Activated T-cell treated with anti-CD3 and anti-CD28 coated beads for 48 hours (primary cell): ENCODE measurements at regions not wholly inside any gene's neighbourhood (a gene's known extent, or its start where the extent isn't known, plus 50 kb on each side); places are given as distances from the start of the nearest gene placed in this dataset.
A peak's percentile ranks its signal among the peaks of the same experiment; 100 is the strongest.

ENCODE experiments used
- DNase-seq: peaks from one replicate; pipeline ENCODE4 v3.0.0-alpha.2; 2020; ENCODE audit warnings: low read depth

DNA sequence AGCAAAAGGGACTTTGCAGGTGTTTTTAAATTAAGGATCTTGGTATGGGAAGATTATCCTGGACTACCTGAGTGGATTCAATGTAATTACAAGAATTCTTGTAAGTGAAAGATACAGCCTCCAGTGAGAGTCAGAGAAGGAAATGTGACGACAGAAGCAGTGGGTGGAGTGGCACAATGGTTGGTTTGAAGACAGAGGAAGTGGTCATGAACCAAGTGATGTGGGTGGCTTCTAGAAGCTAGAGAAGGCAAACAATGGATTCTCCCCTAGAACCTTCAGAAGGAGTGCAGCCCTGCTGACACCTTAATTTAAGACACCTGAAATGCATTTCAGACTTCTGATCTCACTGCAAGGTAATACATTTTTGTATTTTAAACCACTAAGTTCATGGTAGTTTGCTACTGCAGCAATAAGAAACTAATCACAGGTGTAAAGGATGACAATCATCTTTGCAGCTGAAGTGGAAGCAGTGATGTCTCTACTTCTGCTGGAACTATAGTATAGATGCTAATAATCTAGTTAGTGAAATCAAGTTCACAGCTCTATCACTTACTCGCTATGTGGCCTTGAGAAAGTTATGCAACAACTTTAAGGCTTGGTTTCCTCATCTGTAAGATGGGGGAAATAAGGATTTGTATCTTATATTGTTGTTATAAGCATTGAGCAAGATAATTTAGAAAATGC lies 403.4 kb upstream of the SUCLG2 start:
- DNase-seq: peak; percentile 12

- no peak for DNase-seq
Measured at GRCh38 chr3:68056556-68056955, 402.1 kb upstream of the SUCLG2 start.

GRCh38 chr3:68055215-68055614 lies 400.8 kb upstream of the SUCLG2 start:
- DNase-seq: no peak

GRCh38 chr3:68049776-68050175 lies 395.4 kb upstream of the SUCLG2 start:
- no peak for DNase-seq

DNA sequence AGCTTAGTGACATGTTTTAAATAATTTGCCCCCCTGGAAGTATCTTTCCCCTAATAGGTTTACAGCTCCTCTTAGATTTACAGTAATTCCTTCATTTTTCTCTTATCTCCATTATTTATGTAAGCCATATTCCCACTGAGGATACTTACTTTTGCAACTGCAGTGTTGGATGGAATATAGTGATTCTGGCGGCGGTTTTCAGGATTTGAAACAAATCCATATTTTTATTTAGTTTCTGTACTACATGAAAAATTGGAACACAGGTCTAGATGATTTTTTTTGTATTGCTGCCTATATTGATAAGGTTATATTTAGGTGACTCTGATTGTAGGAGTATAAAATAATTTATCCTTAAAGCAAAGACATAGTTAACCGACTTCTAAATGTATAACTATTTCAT lies 391.6 kb upstream of the SUCLG2 start:
- no peak for DNase-seq

DNA sequence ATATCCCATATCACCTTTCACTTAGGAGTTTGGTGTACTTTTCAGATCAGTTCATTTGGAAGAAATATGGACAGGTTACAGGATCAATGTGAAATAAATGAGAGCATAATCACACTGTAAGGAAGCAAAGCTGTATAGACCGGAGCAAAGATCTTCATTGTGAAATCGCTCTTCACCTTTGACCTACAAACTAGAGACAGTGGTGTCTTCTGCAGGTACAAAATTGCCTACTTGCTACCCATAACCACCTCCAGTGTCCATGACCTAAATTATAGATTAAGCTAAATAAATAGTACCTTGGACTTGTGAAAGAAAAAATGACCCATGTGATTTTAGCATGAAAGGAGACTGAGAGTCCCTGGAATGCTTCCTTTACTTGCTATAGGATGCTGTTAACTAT lies 379.5 kb upstream of the SUCLG2 start:
- DNase-seq: no peak

DNA sequence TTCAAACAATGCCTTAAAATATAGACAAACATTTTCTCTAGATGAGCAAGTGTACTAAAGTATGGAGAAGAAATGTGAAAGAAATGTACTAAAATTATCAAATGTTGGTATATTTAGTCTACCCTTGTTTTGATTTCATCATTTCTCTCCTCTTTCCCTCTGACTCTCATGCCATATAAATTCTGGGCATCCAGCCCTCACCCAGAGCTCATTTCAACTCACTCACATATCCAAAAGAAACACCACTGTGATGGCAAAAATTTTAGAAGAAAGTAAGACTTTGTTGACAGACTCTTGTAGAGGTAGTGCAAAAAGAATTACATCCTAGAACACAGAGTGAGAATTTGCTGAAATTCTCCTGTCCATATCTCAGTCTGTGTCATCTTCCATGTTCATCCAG lies 377.8 kb upstream of the SUCLG2 start:
- no peak for DNase-seq

DNA sequence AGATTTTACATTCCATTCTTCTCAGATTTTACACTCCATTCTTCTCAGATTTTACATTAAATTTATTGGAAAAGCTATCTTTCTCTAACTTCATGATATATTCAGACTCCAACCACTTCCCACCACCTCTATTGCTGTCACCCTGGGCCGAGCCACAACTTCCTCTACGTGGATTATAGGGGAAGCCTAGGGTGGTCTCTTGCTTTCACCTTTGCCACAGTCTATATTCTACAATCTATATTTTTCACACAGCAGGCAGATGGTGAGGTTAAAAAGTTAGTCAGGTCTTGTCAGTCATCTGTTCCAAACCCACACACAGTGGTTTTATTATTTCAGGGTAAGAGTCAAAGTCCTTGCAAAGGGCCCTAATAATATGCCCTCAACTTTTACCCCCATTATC lies 370.8 kb upstream of the SUCLG2 start:
- DNase-seq: no peak

GRCh38 chr3:68019876-68020275 lies 365.5 kb upstream of the SUCLG2 start:
- DNase-seq: no peak

DNA sequence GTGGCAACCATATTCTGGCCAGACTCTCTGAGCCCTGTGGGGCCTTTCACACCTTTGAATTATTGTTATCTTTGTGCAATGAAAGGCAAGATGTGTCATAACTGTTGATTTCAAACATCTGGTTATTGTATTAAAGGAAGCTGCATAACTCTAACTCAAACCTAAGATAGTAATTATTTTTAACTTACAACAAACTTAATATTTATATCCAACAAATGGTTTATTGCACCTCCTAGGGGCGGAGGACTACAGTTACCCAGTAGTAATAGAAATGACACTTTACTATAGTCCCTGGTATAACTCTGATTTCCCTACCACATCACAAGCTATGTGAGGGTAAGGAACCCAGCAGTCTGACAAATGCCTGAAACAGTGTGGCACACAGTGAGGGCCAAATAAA lies 363.9 kb upstream of the SUCLG2 start:
- no peak for DNase-seq

GRCh38 chr3:68017069-68017468 lies 362.7 kb upstream of the SUCLG2 start:
- no peak for DNase-seq

GRCh38 chr3:68009900-68010299 lies 355.5 kb upstream of the SUCLG2 start:
- DNase-seq: no peak

DNA sequence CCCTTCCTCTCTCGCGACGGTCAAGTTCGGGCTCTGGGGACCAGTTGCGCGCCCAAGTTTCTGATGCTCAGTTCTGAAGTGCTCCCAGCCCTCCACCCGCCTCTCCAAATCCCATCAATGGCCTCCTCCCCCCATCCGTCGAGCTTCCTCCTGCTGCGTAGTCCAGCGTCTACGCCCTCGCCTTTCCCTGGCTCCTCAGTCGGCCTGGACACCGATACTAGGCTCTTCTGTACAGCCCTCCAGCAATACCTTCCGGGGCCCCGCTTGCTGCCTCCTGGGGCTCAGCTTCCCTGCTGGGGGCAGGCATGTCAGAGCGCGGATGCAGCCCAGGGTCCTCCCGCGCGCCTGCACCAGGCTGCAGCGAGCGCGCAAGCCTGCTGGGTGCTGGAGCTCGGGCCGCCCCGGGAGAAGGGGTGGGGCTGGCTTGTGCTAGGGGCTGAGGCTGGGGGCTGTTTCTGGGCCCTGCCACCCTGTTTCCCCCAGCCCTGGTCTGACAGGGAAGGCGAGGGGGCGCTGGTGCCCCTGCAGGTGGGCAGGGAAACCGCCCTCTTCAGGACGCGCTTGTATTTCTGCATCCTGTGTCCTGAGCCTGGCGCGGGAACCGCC lies 353.3 kb upstream of the SUCLG2 start:
- DNase-seq: peak; percentile 14

GRCh38 chr3:68006646-68007045 lies 352.2 kb upstream of the SUCLG2 start:
- DNase-seq: no peak

- no peak for DNase-seq
Measured at GRCh38 chr3:68004091-68004490, 349.7 kb upstream of the SUCLG2 start.

DNA sequence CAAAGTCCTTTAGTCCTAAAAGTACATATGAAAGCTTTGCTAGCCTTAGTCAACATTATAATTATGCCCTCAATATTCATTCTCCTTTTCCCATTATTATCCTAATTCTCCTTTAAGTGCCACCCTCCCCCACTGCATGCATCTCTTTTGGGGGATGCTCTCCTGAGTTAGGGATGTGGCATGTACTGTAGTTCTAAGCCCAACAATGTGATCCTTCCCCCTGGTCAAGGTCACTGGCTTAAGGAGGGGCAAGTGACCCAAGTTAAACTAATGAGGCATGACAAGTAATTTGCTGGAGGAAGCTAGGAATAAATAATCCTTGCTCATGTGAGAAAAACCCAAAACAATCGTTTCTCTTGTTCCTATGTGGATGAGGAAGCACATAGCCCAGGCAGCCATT lies 343.9 kb upstream of the SUCLG2 start:
- no peak for DNase-seq

GRCh38 chr3:67995206-67995605 lies 340.8 kb upstream of the SUCLG2 start:
- DNase-seq: no peak

DNA sequence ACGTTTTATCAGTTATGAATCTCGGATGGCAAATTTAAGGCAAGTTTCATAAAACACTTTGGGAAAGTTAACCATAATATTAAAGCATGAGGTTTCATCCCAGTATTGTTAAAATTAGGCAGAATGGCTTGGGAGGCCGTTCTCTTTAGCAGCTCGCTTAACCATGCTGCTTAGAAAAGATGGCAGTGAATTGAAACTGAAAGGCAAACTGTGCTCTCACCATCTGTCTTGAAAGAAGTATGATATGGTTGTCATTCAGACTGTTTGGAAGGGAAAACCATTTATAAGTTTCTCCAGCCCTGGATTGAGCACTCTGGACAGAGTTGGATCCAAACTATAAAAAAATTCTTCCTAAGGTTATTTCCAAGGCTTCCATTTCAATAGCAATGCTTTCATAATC lies 332.3 kb upstream of the SUCLG2 start:
- no peak for DNase-seq

DNA sequence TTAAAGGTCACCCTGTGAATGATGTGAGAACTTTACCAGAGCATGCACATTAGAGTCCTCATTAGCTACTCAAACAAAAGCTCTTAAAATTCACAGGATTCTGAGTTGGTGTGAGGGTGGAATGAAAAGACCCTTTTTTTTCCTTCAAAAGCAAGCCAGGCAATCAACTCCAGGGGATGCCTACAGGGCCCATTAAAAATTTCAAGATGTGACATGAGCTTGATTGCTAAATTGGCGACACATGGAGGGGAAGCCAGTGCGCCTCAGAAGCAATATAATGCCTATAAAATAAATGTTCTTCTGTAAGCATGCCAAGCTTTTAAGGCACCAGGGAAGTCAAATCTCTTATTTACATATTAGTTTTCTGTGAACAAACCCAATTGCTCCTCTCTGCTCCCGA lies 328.8 kb upstream of the SUCLG2 start:
- DNase-seq: no peak

DNA sequence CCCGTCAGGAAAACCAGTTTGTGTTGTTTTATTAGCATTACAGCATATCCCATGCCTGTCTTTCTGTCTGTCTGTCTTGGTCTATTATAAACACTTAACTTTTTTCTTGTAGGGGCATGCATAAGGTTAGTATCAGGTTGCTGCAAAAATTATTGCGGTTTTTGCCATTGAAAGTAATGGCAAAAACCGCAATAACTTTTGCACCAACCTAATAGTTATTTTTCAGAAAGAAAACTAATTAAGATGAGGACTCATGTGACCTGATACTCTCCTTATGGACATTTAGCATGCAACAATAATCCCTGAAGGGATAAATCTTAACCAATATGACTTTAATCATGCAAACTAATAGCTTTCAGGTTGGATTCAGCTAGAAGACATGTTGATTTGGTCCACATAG lies 326.7 kb upstream of the SUCLG2 start:
- DNase-seq: no peak

GRCh38 chr3:67979342-67979741 lies 324.9 kb upstream of the SUCLG2 start:
- no peak for DNase-seq

GRCh38 chr3:67977762-67978161 lies 323.4 kb upstream of the SUCLG2 start:
- DNase-seq: no peak

DNA sequence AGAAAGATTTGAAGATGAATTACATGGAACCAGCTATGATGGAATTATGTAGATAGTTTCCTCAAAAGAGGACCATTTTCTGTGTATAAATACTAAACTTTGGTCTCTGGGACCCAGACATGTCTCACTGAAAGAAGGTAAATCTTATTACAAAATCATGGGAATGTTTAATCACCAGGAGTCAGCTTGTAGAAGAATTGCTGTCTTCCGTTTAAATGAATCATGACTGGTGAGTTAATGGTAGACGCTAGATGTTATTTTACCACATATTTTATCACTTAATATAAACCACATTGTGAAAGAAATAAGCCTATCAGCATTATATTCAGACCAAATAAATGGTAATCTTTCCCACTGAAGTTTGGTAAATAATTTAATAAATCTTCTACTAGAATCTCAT lies 322.3 kb upstream of the SUCLG2 start:
- DNase-seq: no peak

- DNase-seq: no peak
Measured at GRCh38 chr3:67964596-67964995, 310.2 kb upstream of the SUCLG2 start.
